ENCODE measurements at regions not wholly inside any gene's neighbourhood (a gene's known extent, or its start where the extent isn't known, plus 50 kb on each side); places are given as distances from the start of the nearest gene placed in this dataset.

GRCh38 chr2:228669690-228670089 is 488.2 kb upstream of the SPHKAP start:
- Histone ChIP-seq H3K27me3 (ENCODE audit: control insufficient read depth in 4 of 4, insufficient read depth in 4 of 4, low read length in 3 of 4) (no peaks in the 10 kb centered on the region), H3K4me3 (ENCODE audit: low read depth in 1 of 3, low read length in 3 of 3) (no peak overlapping the region), H3K4me1 (ENCODE audit: control insufficient read depth in 4 of 4, insufficient read depth in 4 of 4, low read length in 3 of 4) (no peaks in the 10 kb centered on the region), H3K9me3 (ENCODE audit: control insufficient read depth in 4 of 4, low read length in 3 of 4) (no peaks in the 10 kb centered on the region), H3K36me3 (ENCODE audit: control insufficient read depth in 4 of 4, insufficient read depth in 3 of 4, low read depth in 1 of 4, low read length in 3 of 4) (no peaks in the 10 kb centered on the region), H3K27ac (ENCODE audit: low read depth in 1 of 2, low read length in 2 of 2) (no peak overlapping the region), H3K9ac (ENCODE audit: low read depth in 1 of 2, low read length in 2 of 2) (no peak overlapping the region)
- DNase-seq (ENCODE audit: low spot score) = no peak
- WGBS = 76% methylated on average over 3 of the region's 3 CpGs
- TF ChIP-seq CTCF (IDR thresholded peaks at IDR 0.05; ENCODE audit: low read depth, low read length, missing input control) (no peak), JUND (IDR thresholded peaks at IDR 0.05) (no peak), ZBTB33 (IDR thresholded peaks at IDR 0.05) (no peak), SP1 (IDR thresholded peaks at IDR 0.05) (no peak), REST (IDR thresholded peaks at IDR 0.05) (no peak)

- no peak overlapping the region for H3K4me3 ChIP-seq (ENCODE audit: low read depth in 1 of 3, low read length in 3 of 3)
- no peak for TF ChIP-seq TAF1 (conservative IDR thresholded peaks at IDR 0.05)
- no peak for TF ChIP-seq REST (IDR thresholded peaks at IDR 0.05)
- TF ChIP-seq JUND (IDR thresholded peaks at IDR 0.05) = no peak
- no peak for TF ChIP-seq FOXA1 (IDR thresholded peaks at IDR 0.05)
- TF ChIP-seq ZBTB33 (IDR thresholded peaks at IDR 0.05) = no peak
- TF ChIP-seq ATF3 (IDR thresholded peaks at IDR 0.05) = no peak
- TF ChIP-seq EGR1 (IDR thresholded peaks at IDR 0.05; ENCODE audit: low read depth in 2 of 2) = no peak
- no peak for TF ChIP-seq CTCF (IDR thresholded peaks at IDR 0.05; ENCODE audit: low read depth, low read length, missing input control)
- TF ChIP-seq HNF4G (IDR thresholded peaks at IDR 0.05) = no peak
- no peak for TF ChIP-seq RAD21 (IDR thresholded peaks at IDR 0.05)
- TF ChIP-seq NR2F2 (IDR thresholded peaks at IDR 0.05) = no peak
- no peak for TF ChIP-seq MAX (IDR thresholded peaks at IDR 0.05)
- no peaks in the 10 kb centered on the region for H3K9me3 ChIP-seq (ENCODE audit: control insufficient read depth in 4 of 4, low read length in 3 of 4)
- WGBS = 94% methylated on average over 1 of the region's 1 CpG
- H3K27me3 ChIP-seq (ENCODE audit: control insufficient read depth in 4 of 4, insufficient read depth in 4 of 4, low read length in 3 of 4) = no peaks in the 10 kb centered on the region
- no peaks in the 10 kb centered on the region for H3K36me3 ChIP-seq (ENCODE audit: control insufficient read depth in 4 of 4, insufficient read depth in 3 of 4, low read depth in 1 of 4, low read length in 3 of 4)
- no peak overlapping the region for H3K27ac ChIP-seq (ENCODE audit: low read depth in 1 of 2, low read length in 2 of 2)
- H3K4me1 ChIP-seq (ENCODE audit: control insufficient read depth in 4 of 4, insufficient read depth in 4 of 4, low read length in 3 of 4) = no peaks in the 10 kb centered on the region
- DNase-seq (ENCODE audit: low spot score) = no peak
- H3K9ac ChIP-seq (ENCODE audit: low read depth in 1 of 2, low read length in 2 of 2) = no peak overlapping the region
Observed at GRCh38 chr2:228665232-228665631, 483.7 kb upstream of the SPHKAP start.

Measured in liver (tissue), 8 donors.